H1 (cell line): ENCODE measurements at regions not wholly inside any gene's neighbourhood (a gene's known extent, or its start where the extent isn't known, plus 50 kb on each side); places are given as distances from the start of the nearest gene placed in this dataset.

Experiments
- CTCF ChIA-PET: fragments of 300-600 bp; sonication (Branson Sonifier 250); formaldehyde crosslinking; loops from one replicate; lab custom pipeline; 2021; ENCODE audit not compliant: partially characterized antibody; lab: Charles Lee
- POLR2A ChIA-PET: fragments of 300-600 bp; sonication (Branson Sonifier 250); formaldehyde crosslinking; loops from one replicate; lab custom pipeline; 2021; ENCODE audit warnings: inconsistent platforms; ENCODE audit not compliant: partially characterized antibody; lab: Charles Lee
- DNase-seq, 2 experiments: peaks; one replicate each; pipeline versions ENCODE4 v3.0.0 to v3.0.0-alpha.2; 2010 to 2022; ENCODE audit warnings: low spot score in 2 of 2, low read depth in 1 of 2, mixed read lengths in 1 of 2
- FAIRE-seq: peaks from 2 replicates; lab custom pipeline; 2011; peaks lifted over from hg19 to GRCh38; lab: Jason Lieb, UNC
- H2AFZ ChIP-seq: 2 replicates; pipeline ENCODE4 v1.8.1; 2012; ENCODE audit warnings: low read length, inconsistent platforms
- H2AK5ac ChIP-seq: 2 replicates; pipeline ENCODE4 v1.6.1; 2013; ENCODE audit warnings: low read depth, low read length
- H2BK120ac ChIP-seq: replicated peaks from 2 replicates; pipeline ENCODE3; 2013; ENCODE audit warnings: low read depth, low read length, inconsistent platforms
- H2BK12ac ChIP-seq: 2 replicates; pipeline ENCODE4 v1.6.1; 2013; ENCODE audit warnings: low read depth, low read length
- H2BK15ac ChIP-seq: 2 replicates; pipeline ENCODE4 v1.6.1; 2013; ENCODE audit warnings: low read length
- H2BK20ac ChIP-seq: 2 replicates; pipeline ENCODE4 v1.6.1; 2013; ENCODE audit warnings: low read length
- H2BK5ac ChIP-seq: 2 replicates; pipeline ENCODE4 v1.6.1; 2013; ENCODE audit warnings: low read depth, low read length
- H3K14ac ChIP-seq: 2 replicates; pipeline ENCODE4 v1.6.1; 2013; ENCODE audit warnings: inconsistent platforms; ENCODE audit not compliant: insufficient read length
- H3K18ac ChIP-seq: 2 replicates; pipeline ENCODE4 v1.6.1; 2013; ENCODE audit warnings: low read length; ENCODE audit errors: extremely low read depth
- H3K23ac ChIP-seq: 2 replicates; pipeline ENCODE4 v1.6.1; 2013; ENCODE audit warnings: inconsistent platforms; ENCODE audit not compliant: insufficient read length
- H3K23me2 ChIP-seq: 2 replicates; pipeline ENCODE4 v1.6.1; 2013; ENCODE audit warnings: low read depth, low read length
- H3K27ac ChIP-seq: 2 replicates; pipeline ENCODE4 v1.6.1; 2011; ENCODE audit warnings: low read depth, low read length, inconsistent platforms
- H3K27me3 ChIP-seq, 4 experiments: replicated peaks in 1 of 4; 1 replicate in 1 of 4; 2 replicates in 3 of 4; pipeline versions ENCODE4 v1.6.1 to v1.8.1; 2011 to 2013; ENCODE audit warnings: low read length in 3 of 4, mild to moderate bottlenecking in 3 of 4, inconsistent platforms in 2 of 4, mixed read lengths in 2 of 4, moderate library complexity in 1 of 4; ENCODE audit not compliant: control insufficient read depth in 3 of 4, insufficient read depth in 3 of 4; ENCODE audit errors: extremely low read depth in 1 of 4
- H3K36me3 ChIP-seq, 4 experiments: 2 replicates each; pipeline versions ENCODE4 v1.6.1 to v1.8.1; 2011 to 2013; ENCODE audit warnings: mild to moderate bottlenecking in 4 of 4, low read length in 3 of 4, moderate library complexity in 2 of 4, control low read depth in 1 of 4, inconsistent platforms in 1 of 4; ENCODE audit not compliant: insufficient read depth in 4 of 4, control insufficient read depth in 2 of 4
- H3K4ac ChIP-seq: replicated peaks from 2 replicates; pipeline ENCODE3; 2013; ENCODE audit warnings: low read length, low read depth, mixed read lengths, inconsistent platforms; ENCODE audit not compliant: insufficient read length
- H3K4me1 ChIP-seq, 4 experiments: replicated peaks in 1 of 4; 1 replicate in 1 of 4; 2 replicates in 3 of 4; pipeline versions ENCODE4 v1.6.1 to v1.8.1; 2011 to 2013; ENCODE audit warnings: low read length in 3 of 4, inconsistent platforms in 2 of 4, mixed read lengths in 1 of 4; ENCODE audit not compliant: insufficient read depth in 4 of 4, control insufficient read depth in 3 of 4
- H3K4me2 ChIP-seq, 2 experiments: 2 replicates each; pipeline versions ENCODE4 v1.6.1 to v1.8.1; 2011 to 2013; ENCODE audit warnings: low read depth in 2 of 2, low read length in 2 of 2, control low read depth in 1 of 2, inconsistent platforms in 1 of 2, mild to moderate bottlenecking in 1 of 2; ENCODE audit not compliant: insufficient read depth in 1 of 2
- H3K4me3 ChIP-seq, 4 experiments: fragments of 200-600, 300-600 bp in 1 of 4; sonication (generic), shearing (Covaris generic), sonication (Bioruptor Twin) in 1 of 4; 2 replicates each; pipeline versions ENCODE4 v1.5.1 to v1.8.1; 2011 to 2016; ENCODE audit warnings: low read length in 4 of 4, low read depth in 3 of 4, control low read depth in 2 of 4, inconsistent platforms in 2 of 4, mild to moderate bottlenecking in 2 of 4, mixed read lengths in 1 of 4, moderate library complexity in 1 of 4; ENCODE audit not compliant: insufficient read depth in 2 of 4; ENCODE audit errors: extremely low read depth in 1 of 4
- H3K56ac ChIP-seq: replicated peaks from 2 replicates; pipeline ENCODE3; 2013; ENCODE audit warnings: low read depth, mild to moderate bottlenecking, mixed read lengths, low read length, inconsistent platforms; ENCODE audit not compliant: insufficient read length
- H3K79me1 ChIP-seq: 2 replicates; pipeline ENCODE4 v1.6.1; 2013; ENCODE audit warnings: low read depth, low read length, control low read depth
- H3K79me2 ChIP-seq, 2 experiments: 2 replicates each; pipeline versions ENCODE4 v1.6.1 to v1.8.1; 2012 to 2013; ENCODE audit warnings: low read length in 2 of 2, mild to moderate bottlenecking in 2 of 2, inconsistent platforms in 1 of 2; ENCODE audit not compliant: insufficient read depth in 2 of 2, control insufficient read depth in 1 of 2
- H3K9ac ChIP-seq, 4 experiments: replicated peaks in 1 of 4; 1 replicate in 1 of 4; 2 replicates in 3 of 4; pipeline versions ENCODE4 v1.6.1 to v1.8.1; 2011 to 2013; ENCODE audit warnings: low read depth in 3 of 4, low read length in 3 of 4, control low read depth in 2 of 4, mild to moderate bottlenecking in 2 of 4, moderate library complexity in 2 of 4, inconsistent platforms in 1 of 4; ENCODE audit errors: extremely low read depth in 1 of 4
- H3K9me3 ChIP-seq, 2 experiments: 2 replicates each; pipeline versions ENCODE4 v1.6.1 to v1.8.1; 2012 to 2013; ENCODE audit warnings: mild to moderate bottlenecking in 2 of 2, moderate library complexity in 2 of 2, control low read depth in 1 of 2, inconsistent platforms in 1 of 2, low read depth in 1 of 2, low read length in 1 of 2, mixed read lengths in 1 of 2; ENCODE audit not compliant: insufficient read depth in 2 of 2
- H4K20me1 ChIP-seq, 2 experiments: replicated peaks in 1 of 2; 2 replicates each; pipeline versions ENCODE3 to v1.8.1; 2011 to 2013; ENCODE audit warnings: inconsistent platforms in 2 of 2, low read length in 2 of 2, mild to moderate bottlenecking in 1 of 2; ENCODE audit not compliant: insufficient read depth in 2 of 2, control insufficient read depth in 1 of 2
- H4K5ac ChIP-seq: 2 replicates; pipeline ENCODE4 v1.6.1; 2013; ENCODE audit warnings: low read length, low read depth, mixed read lengths, inconsistent platforms; ENCODE audit not compliant: insufficient read length
- H4K8ac ChIP-seq: 2 replicates; pipeline ENCODE4 v1.8.0; 2013; ENCODE audit warnings: mild to moderate bottlenecking, moderate library complexity, low read length, inconsistent platforms; ENCODE audit not compliant: insufficient read depth; ENCODE audit errors: extremely low read depth
- H4K91ac ChIP-seq: replicated peaks from 2 replicates; pipeline ENCODE3; 2013; ENCODE audit warnings: low read length, mixed read lengths, inconsistent platforms; ENCODE audit not compliant: insufficient read length
- CBX5 ChIP-seq: fragments of 300-800, 300-1000 bp; sonication (generic); IDR thresholded peaks from 2 replicates; pipeline ENCODE4 v1.7.1; 2016; ENCODE audit warnings: antibody characterized with exemption, low read length, low read depth
- WGBS, 2 experiments: shearing (Covaris generic) in 1 of 2; methylation state at CpG; one replicate each; pipeline versions ENCODE4 v1.1.6 to v1.1.7; 2013 to 2015; ENCODE audit warnings: low lambda C conversion rate in 2 of 2, mixed read lengths in 2 of 2, inconsistent platforms in 1 of 2, low coverage in 1 of 2, missing lambda C conversion rate in 1 of 2; ENCODE audit not compliant: insufficient replicate concordance in 2 of 2, insufficient coverage in 1 of 2, insufficient read length in 1 of 2; ENCODE audit errors: extremely low coverage in 1 of 2, missing lambda C conversion rate in 1 of 2; 5-methylcytosine and 5-hydroxymethylcytosine counted together

GRCh38 chr9:1386420-1386819 lies 336.3 kb downstream of the DMRT2 start:
- no peak overlapping the region for H2BK20ac ChIP-seq
- no peak overlapping the region for H3K18ac ChIP-seq
- 67% methylated on average over 4 of the region's 4 CpGs; no CpG with 5 or more reads in 1 of the 2 experiments for WGBS, 2 experiments
- no peak overlapping the region for H4K5ac ChIP-seq
- no peak overlapping the region for H2BK120ac ChIP-seq
- H3K9ac ChIP-seq, result no peak overlapping the region
- no peak overlapping the region for H3K23ac ChIP-seq
- H3K4me1 ChIP-seq, result no peaks in the 10 kb centered on the region
- no peak overlapping the region for H2BK5ac ChIP-seq
- H3K4ac ChIP-seq, result no peak overlapping the region
- H3K23me2 ChIP-seq, result no peaks in the 10 kb centered on the region
- no peak overlapping the region for H4K8ac ChIP-seq
- FAIRE-seq, result no peak
- H2AK5ac ChIP-seq, result no peak overlapping the region
- no peaks in the 10 kb centered on the region for H3K36me3 ChIP-seq
- no peak overlapping the region for H3K56ac ChIP-seq
- H4K91ac ChIP-seq, result no peak overlapping the region
- H4K20me1 ChIP-seq, result no peaks in the 10 kb centered on the region
- H3K4me2 ChIP-seq, result no peak overlapping the region
- no peak overlapping the region for H2BK15ac ChIP-seq
- H3K4me3 ChIP-seq, result no peak overlapping the region
- CTCF ChIA-PET, result no interaction called here
- H3K79me1 ChIP-seq, result no peaks in the 10 kb centered on the region
- H2BK12ac ChIP-seq, result no peak overlapping the region
- no peak overlapping the region for H3K27ac ChIP-seq
- no peak overlapping the region for H3K14ac ChIP-seq
- H2AFZ ChIP-seq, result no peak overlapping the region
- no peak for DNase-seq
- H3K9me3 ChIP-seq, result peaks cover 65 to 76% of the 10 kb centered on the region in 2 experiments
- H3K27me3 ChIP-seq, result no peaks in the 10 kb centered on the region
- no peak for TF ChIP-seq CBX5
- no peaks in the 10 kb centered on the region for H3K79me2 ChIP-seq
- POLR2A ChIA-PET, result no interaction called here
